ENCODE measurements at regions not wholly inside any gene's neighbourhood (a gene's known extent, or its start where the extent isn't known, plus 50 kb on each side); places are given as distances from the start of the nearest gene placed in this dataset.

DNA sequence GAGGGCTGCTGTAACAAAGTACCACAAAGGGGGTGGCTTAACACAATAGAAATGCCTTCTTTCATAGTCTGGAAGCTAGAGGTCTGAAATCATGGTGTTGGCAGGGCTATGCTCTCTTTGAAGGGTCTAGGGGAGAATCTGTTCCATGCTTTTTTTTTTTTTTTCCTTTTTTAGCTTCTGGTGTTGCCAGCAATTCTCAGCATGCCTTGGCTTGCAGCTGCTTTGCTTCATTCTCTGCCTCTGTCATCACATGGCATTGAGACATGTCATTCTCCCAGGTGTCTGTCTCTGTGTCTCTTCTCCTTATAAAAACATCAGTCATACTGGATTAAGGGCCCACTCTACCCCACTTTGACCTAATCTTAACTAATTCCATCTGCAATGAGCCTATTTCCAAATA is 78.6 kb upstream of the BOD1L1 start:
- Histone ChIP-seq H3K36me3 (no peaks in the 10 kb centered on the region), H3K4me3 (no peak overlapping the region), H3K4me1 (ENCODE audit: control insufficient read depth in 1 of 2, low read depth in 2 of 2) (no peaks in the 10 kb centered on the region), H3K9me3 (no peaks in the 10 kb centered on the region), H3K27me3 (replicated peaks; ENCODE audit: insufficient read depth) (no peaks in the 10 kb centered on the region), H3K27ac (no peak overlapping the region)
- ATAC-seq (ENCODE audit: insufficient number of reproducible peaks, low FRiP score, low read depth) (no peak), DNase-seq (ENCODE audit: low spot score) (no peak)
- TF ChIP-seq, protein P1, sequence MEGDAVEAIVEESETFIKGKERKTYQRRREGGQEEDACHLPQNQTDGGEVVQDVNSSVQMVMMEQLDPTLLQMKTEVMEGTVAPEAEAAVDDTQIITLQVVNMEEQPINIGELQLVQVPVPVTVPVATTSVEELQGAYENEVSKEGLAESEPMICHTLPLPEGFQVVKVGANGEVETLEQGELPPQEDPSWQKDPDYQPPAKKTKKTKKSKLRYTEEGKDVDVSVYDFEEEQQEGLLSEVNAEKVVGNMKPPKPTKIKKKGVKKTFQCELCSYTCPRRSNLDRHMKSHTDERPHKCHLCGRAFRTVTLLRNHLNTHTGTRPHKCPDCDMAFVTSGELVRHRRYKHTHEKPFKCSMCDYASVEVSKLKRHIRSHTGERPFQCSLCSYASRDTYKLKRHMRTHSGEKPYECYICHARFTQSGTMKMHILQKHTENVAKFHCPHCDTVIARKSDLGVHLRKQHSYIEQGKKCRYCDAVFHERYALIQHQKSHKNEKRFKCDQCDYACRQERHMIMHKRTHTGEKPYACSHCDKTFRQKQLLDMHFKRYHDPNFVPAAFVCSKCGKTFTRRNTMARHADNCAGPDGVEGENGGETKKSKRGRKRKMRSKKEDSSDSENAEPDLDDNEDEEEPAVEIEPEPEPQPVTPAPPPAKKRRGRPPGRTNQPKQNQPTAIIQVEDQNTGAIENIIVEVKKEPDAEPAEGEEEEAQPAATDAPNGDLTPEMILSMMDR (IDR thresholded peaks at IDR 0.05): no peak

DNA sequence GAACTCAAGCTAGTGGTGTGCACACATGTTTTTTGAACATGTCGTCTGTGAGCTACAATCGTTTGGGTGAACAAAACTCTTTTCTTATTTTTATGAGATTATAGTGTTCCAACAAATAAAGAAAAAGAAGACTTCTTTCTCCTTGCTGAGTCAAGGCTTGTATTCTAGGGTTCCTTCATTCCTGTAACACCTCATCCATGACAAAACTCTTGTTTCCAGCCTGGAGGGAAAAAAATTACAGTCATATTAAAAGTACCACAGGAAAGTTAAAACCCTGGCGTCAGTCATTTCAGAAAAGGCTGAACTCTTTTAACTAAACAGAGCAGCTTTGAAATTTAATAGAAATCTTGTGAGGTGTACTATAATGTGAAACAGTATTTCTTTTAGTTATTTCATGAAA is 79.2 kb upstream of the BOD1L1 start:
- DNase-seq (ENCODE audit: low spot score) (no peak), ATAC-seq (ENCODE audit: insufficient number of reproducible peaks, low FRiP score, low read depth) (no peak)
- TF ChIP-seq, protein P1 (IDR thresholded peaks at IDR 0.05): no peak
- no peak overlapping the region for H3K27ac ChIP-seq
- no peaks in the 10 kb centered on the region for H3K27me3 ChIP-seq (replicated peaks; ENCODE audit: insufficient read depth)
- H3K4me3 ChIP-seq: no peak overlapping the region
- H3K36me3 ChIP-seq: no peaks in the 10 kb centered on the region
- no peaks in the 10 kb centered on the region for H3K9me3 ChIP-seq
- no peaks in the 10 kb centered on the region for H3K4me1 ChIP-seq (ENCODE audit: control insufficient read depth in 1 of 2, low read depth in 2 of 2)

DNA sequence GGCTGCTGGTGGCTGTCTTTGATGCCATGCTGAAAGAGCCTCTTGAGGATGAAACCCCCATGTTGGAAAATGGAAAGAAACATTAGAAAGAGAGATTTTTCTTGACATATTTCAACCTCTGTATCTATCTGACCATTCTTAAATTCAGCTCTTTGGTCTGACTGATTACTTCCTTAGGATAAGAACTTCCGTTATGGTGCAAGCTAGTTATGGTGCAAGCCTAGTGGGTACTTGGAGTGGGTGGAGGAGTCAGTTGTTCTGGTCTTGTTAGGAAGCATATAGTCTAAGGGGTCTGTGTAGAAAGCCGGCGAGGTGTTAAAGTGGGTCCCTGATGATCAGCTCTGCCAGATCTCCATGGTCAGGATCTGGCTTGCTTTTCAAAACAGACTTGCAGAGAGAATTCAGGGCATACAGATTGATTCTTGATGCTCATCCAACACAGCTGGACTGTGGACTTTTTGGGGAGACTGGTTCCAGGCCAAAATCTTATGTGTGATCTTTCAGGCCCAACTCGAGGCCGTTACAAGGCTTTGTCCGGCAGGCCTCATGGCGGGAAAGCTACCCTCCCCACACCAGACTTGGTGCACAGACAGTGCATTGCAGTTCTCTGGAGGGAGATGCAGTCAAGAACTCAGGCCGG is 82.8 kb upstream of the BOD1L1 start:
- Histone ChIP-seq H3K9me3 (no peaks in the 10 kb centered on the region), H3K27ac (no peak overlapping the region), H3K36me3 (no peaks in the 10 kb centered on the region), H3K4me1 (ENCODE audit: control insufficient read depth in 1 of 2, low read depth in 2 of 2) (no peaks in the 10 kb centered on the region), H3K4me3 (no peak overlapping the region), H3K27me3 (replicated peaks; ENCODE audit: insufficient read depth) (no peaks in the 10 kb centered on the region)
- ATAC-seq (ENCODE audit: insufficient number of reproducible peaks, low FRiP score, low read depth) (no peak), DNase-seq (ENCODE audit: low spot score) (no peak)
- TF ChIP-seq, protein P1 (IDR thresholded peaks at IDR 0.05): no peak

DNA sequence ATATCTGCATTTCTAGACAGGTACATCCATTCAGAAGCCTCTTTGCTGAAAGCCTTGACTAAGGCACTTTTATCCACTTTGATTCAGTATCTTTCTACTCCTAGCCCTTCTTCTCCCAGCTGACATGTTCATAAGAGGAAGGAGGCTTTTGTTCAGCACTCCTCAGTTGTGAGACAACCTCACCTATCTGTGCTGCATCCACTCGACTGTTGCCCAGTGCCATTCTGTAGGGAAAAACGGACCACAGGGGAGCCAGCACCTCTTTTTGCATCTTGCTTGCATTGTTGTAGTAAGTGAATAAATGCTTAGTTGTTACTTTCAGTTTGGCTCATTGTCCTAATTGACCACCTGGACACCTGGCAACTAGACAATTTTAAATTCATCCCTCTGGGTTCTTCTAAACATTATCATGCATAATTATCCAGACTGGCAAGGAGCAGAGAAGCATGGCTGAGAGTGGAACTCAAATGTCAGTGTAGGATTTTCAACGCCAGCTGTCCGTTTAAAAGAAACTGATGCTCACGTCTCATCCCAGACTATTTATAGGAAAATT is 83.8 kb upstream of the BOD1L1 start:
- no peak overlapping the region for H3K27ac ChIP-seq
- no peaks in the 10 kb centered on the region for H3K4me1 ChIP-seq (ENCODE audit: control insufficient read depth in 1 of 2, low read depth in 2 of 2)
- DNase-seq (ENCODE audit: low spot score) (no peak), ATAC-seq (ENCODE audit: insufficient number of reproducible peaks, low FRiP score, low read depth) (no peak)
- no peaks in the 10 kb centered on the region for H3K27me3 ChIP-seq (replicated peaks; ENCODE audit: insufficient read depth)
- no peaks in the 10 kb centered on the region for H3K36me3 ChIP-seq
- no peaks in the 10 kb centered on the region for H3K9me3 ChIP-seq
- TF ChIP-seq, protein P1 (IDR thresholded peaks at IDR 0.05): no peak
- H3K4me3 ChIP-seq: no peak overlapping the region

DNA sequence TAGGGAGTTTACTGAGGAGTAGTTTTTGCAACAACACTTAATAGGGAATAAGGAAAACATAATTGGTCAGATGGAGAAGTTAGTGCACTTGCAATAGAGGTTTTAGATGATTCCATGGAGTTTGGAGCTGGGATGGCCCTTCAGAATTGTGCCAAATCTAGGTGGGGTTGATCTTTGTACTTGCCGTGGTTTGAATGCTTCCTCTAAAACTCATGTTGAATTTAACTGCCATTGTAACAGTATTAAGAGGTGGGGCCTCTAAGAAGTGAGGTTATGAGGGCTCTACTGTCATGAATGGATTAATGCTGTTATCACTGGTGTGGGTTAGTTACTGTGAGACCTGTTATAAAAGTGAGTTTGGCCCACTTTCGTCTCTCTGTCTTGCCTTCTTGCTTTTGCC is 94.4 kb upstream of the BOD1L1 start:
- Histone ChIP-seq H3K27me3 (replicated peaks; ENCODE audit: insufficient read depth) (no peaks in the 10 kb centered on the region), H3K4me1 (ENCODE audit: control insufficient read depth in 1 of 2, low read depth in 2 of 2) (no peaks in the 10 kb centered on the region), H3K27ac (no peak overlapping the region), H3K4me3 (no peak overlapping the region), H3K9me3 (no peaks in the 10 kb centered on the region), H3K36me3 (no peaks in the 10 kb centered on the region)
- DNase-seq (ENCODE audit: low spot score): no peak
- TF ChIP-seq, protein P1 (IDR thresholded peaks at IDR 0.05): no peak
- no peak for ATAC-seq (ENCODE audit: insufficient number of reproducible peaks, low FRiP score, low read depth)

Data from thoracic aorta (tissue), 2 donors.